GM21717 (cell line): ENCODE measurements at regions not wholly inside any gene's neighbourhood (a gene's known extent, or its start where the extent isn't known, plus 50 kb on each side); places are given as distances from the start of the nearest gene placed in this dataset.
"Not testable (repeated sequence)": the region's sequence is repeated elsewhere in the genome, so short reads cannot be mapped to it uniquely, and the experiment has no call there.

ENCODE experiments used
- ATAC-seq: cut with Tn5 transposase; IDR thresholded peaks from one replicate; pipeline ENCODE4 v1.9.1; 2021; ENCODE audit warnings: mild to moderate bottlenecking, moderate library complexity; ENCODE audit not compliant: unreplicated experiment

- ATAC-seq: not testable (repeated sequence)
These were observed 175.2 kb upstream of the PLGLB1 start for GRCh38 chr2:87196720-87197388.

GRCh38 chr2:87198422-87198821 is 176.8 kb upstream of the PLGLB1 start:
- not testable (repeated sequence) for ATAC-seq

- not testable (repeated sequence) for ATAC-seq
These were observed 177.6 kb upstream of the PLGLB1 start for GRCh38 chr2:87199228-87199627.

GRCh38 chr2:87204569-87205147 is 183.0 kb upstream of the PLGLB1 start:
- not testable (repeated sequence) for ATAC-seq

- not testable (repeated sequence) for ATAC-seq
These were observed 191.3 kb upstream of the PLGLB1 start for GRCh38 chr2:87212938-87213337.

GRCh38 chr2:87217005-87217404 is 195.4 kb upstream of the PLGLB1 start:
- not testable (repeated sequence) for ATAC-seq

- ATAC-seq: not testable (repeated sequence)
These were observed 196.2 kb upstream of the PLGLB1 start for GRCh38 chr2:87217741-87218410.

GRCh38 chr2:87220651-87221050 is 199.0 kb upstream of the PLGLB1 start:
- ATAC-seq: not testable (repeated sequence)

- ATAC-seq: not testable (repeated sequence)
These were observed 200.5 kb upstream of the PLGLB1 start for GRCh38 chr2:87222131-87222530.

GRCh38 chr2:87223873-87224272 is 202.2 kb upstream of the PLGLB1 start:
- ATAC-seq: not testable (repeated sequence)

GRCh38 chr2:87229091-87229689 is 207.5 kb upstream of the PLGLB1 start:
- ATAC-seq: not testable (repeated sequence)

- ATAC-seq: not testable (repeated sequence)
These were observed 208.3 kb upstream of the PLGLB1 start for GRCh38 chr2:87229964-87230363.

- not testable (repeated sequence) for ATAC-seq
These were observed 213.8 kb upstream of the PLGLB1 start for GRCh38 chr2:87235333-87235981.

GRCh38 chr2:87237570-87238336 is 216.1 kb upstream of the PLGLB1 start:
- not testable (repeated sequence) for ATAC-seq

GRCh38 chr2:87239558-87240215 is 218.0 kb upstream of the PLGLB1 start:
- ATAC-seq: not testable (repeated sequence)

GRCh38 chr2:87246066-87246717 is 224.5 kb upstream of the PLGLB1 start:
- ATAC-seq: not testable (repeated sequence)

- ATAC-seq: not testable (repeated sequence)
These were observed 230.4 kb upstream of the PLGLB1 start for GRCh38 chr2:87252046-87252445.

- ATAC-seq: not testable (repeated sequence)
These were observed 232.9 kb upstream of the PLGLB1 start for GRCh38 chr2:87254562-87254961.

GRCh38 chr2:87255410-87255809 is 233.8 kb upstream of the PLGLB1 start:
- ATAC-seq: not testable (repeated sequence)
